HG02884 (cell line): ENCODE measurements at regions not wholly inside any gene's neighbourhood (a gene's known extent, or its start where the extent isn't known, plus 50 kb on each side); places are given as distances from the start of the nearest gene placed in this dataset.

Experiments used
- ATAC-seq: cut with Tn5 transposase; IDR thresholded peaks from one replicate; pipeline ENCODE4 v1.9.1; 2021; ENCODE audit warnings: mild to moderate bottlenecking, moderate library complexity; ENCODE audit not compliant: unreplicated experiment

GRCh38 chr9:28678097-28678496, 1104.8 kb upstream of the C9orf72 start:
- no peak for ATAC-seq

GRCh38 chr9:28688172-28688571, 1114.9 kb upstream of the C9orf72 start:
- no peak for ATAC-seq

GRCh38 chr9:28692012-28692411, 1118.7 kb upstream of the C9orf72 start:
- ATAC-seq = no peak

GRCh38 chr9:28696960-28697359, 1123.7 kb upstream of the C9orf72 start:
- ATAC-seq = no peak

GRCh38 chr9:28699632-28700031, 1126.4 kb upstream of the C9orf72 start:
- no peak for ATAC-seq

GRCh38 chr9:28707616-28708015, 1134.3 kb upstream of the C9orf72 start:
- no peak for ATAC-seq

GRCh38 chr9:28714188-28714587, 1140.9 kb upstream of the C9orf72 start:
- no peak for ATAC-seq

GRCh38 chr9:28718226-28718625, 1144.9 kb upstream of the C9orf72 start:
- no peak for ATAC-seq

GRCh38 chr9:28720746-28721145, 1147.5 kb upstream of the C9orf72 start:
- ATAC-seq = no peak

- ATAC-seq = no peak
Observed at GRCh38 chr9:28730111-28730510, 1156.8 kb upstream of the C9orf72 start.

GRCh38 chr9:28735738-28736342, 1162.6 kb upstream of the C9orf72 start:
- no peak for ATAC-seq

- no peak for ATAC-seq
Observed at GRCh38 chr9:28741459-28741858, 1168.2 kb upstream of the C9orf72 start.

- no peak for ATAC-seq
Observed at GRCh38 chr9:28747351-28747985, 1174.2 kb upstream of the C9orf72 start.

- ATAC-seq = no peak
Observed at GRCh38 chr9:28750136-28750535, 1176.9 kb upstream of the C9orf72 start.

GRCh38 chr9:28758341-28758740, 1185.1 kb upstream of the C9orf72 start:
- no peak for ATAC-seq

- no peak for ATAC-seq
Observed at GRCh38 chr9:28758971-28759370, 1185.7 kb upstream of the C9orf72 start.

GRCh38 chr9:28762167-28762566, 1188.9 kb upstream of the C9orf72 start:
- ATAC-seq = no peak

- no peak for ATAC-seq
Observed at GRCh38 chr9:28764532-28764931, 1191.3 kb upstream of the C9orf72 start.

- ATAC-seq = no peak
Observed at GRCh38 chr9:28770226-28770625, 1196.9 kb upstream of the C9orf72 start.

- no peak for ATAC-seq
Observed at GRCh38 chr9:28770827-28771226, 1197.5 kb upstream of the C9orf72 start.

- ATAC-seq = no peak
Observed at GRCh38 chr9:28774433-28775235, 1201.4 kb upstream of the C9orf72 start.

GRCh38 chr9:28779243-28779642, 1206.0 kb upstream of the C9orf72 start:
- ATAC-seq = no peak
